Activated CD4-positive, alpha-beta memory T cell treated with anti-CD3 and anti-CD28 coated beads for 36 hours (primary cell): ENCODE measurements at regions not wholly inside any gene's neighbourhood (a gene's known extent, or its start where the extent isn't known, plus 50 kb on each side); places are given as distances from the start of the nearest gene placed in this dataset.

ENCODE experiments used
- CTCF ChIA-PET: fragments of 350-600 bp; sonication (Branson Sonifier 250); formaldehyde crosslinking; loops from one replicate; lab custom pipeline; 2021; ENCODE audit warnings: antibody characterized with exemption, inconsistent platforms; lab: Charles Lee
- POLR2A ChIA-PET: fragments of 350-600 bp; sonication (Branson Sonifier 250); formaldehyde crosslinking; loops from one replicate; lab custom pipeline; 2021; ENCODE audit warnings: antibody characterized with exemption; lab: Charles Lee
- DNase-seq: peaks from one replicate; pipeline ENCODE4 v3.0.0-alpha.2; 2020
- H3K27ac Mint-ChIP-seq: one replicate; pipeline ENCODE4 v1.8.0; 2021; ENCODE audit warnings: mixed read lengths
- H3K27me3 Mint-ChIP-seq: one replicate; pipeline ENCODE4 v1.8.0; 2021; ENCODE audit warnings: mixed read lengths
- H3K36me3 Mint-ChIP-seq: one replicate; pipeline ENCODE4 v1.8.0; 2021; ENCODE audit warnings: mixed read lengths
- H3K4me1 Mint-ChIP-seq: one replicate; pipeline ENCODE4 v1.8.0; 2021; ENCODE audit warnings: low read depth, mixed read lengths
- H3K4me3 Mint-ChIP-seq: one replicate; pipeline ENCODE4 v1.8.0; 2021; ENCODE audit warnings: mild to moderate bottlenecking, mixed read lengths
- H3K9me3 Mint-ChIP-seq: one replicate; pipeline ENCODE4 v1.8.0; 2021; ENCODE audit warnings: mixed read lengths
- intact Hi-C: fragments of 100-400 bp; cut with micrococcal nuclease; formaldehyde crosslinking; loops from one replicate; pipeline ENCODE4 v1.15.1; 2023

DNA sequence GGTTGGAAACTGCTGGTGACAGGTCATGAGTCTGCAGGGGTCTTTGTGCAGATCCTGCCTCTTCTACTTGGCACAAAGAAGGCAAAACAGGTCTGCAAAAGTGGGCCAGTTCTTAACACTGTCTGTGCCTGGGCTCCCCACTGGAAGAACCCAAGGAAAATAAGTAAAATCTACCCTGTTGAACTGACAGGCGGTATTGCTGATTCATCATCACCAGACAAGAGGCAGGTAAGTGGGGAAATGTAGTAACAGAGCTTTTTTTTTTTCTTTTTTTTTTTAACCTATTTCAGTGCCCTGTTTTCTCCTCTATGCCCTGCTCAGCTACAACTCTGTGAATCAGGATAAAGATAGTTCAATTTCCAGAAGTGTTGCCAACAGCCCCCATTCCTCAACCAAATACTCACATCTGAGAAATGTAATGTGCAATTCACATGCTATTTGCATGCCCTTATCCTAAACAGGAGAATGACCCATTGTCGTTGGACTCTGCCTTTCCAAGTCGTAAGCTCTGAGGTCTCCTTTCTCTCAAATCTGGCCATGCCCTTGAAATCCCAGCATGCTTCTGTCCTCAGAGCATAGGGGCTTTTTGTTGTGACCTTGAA, 237.0 kb downstream of the SOX9 start:
- no peak overlapping the region for H3K27ac Mint-ChIP-seq
- H3K27me3 Mint-ChIP-seq: peaks cover 2% of the 10 kb centered on the region
- intact Hi-C loops: no loop called here
- ChIA-PET POLR2A (no interaction called here), CTCF (no interaction called here)
- no peak overlapping the region for H3K4me3 Mint-ChIP-seq
- no peak for DNase-seq
- no peaks in the 10 kb centered on the region for H3K36me3 Mint-ChIP-seq
- H3K9me3 Mint-ChIP-seq: peaks cover 7% of the 10 kb centered on the region
- H3K4me1 Mint-ChIP-seq: no peaks in the 10 kb centered on the region

DNA sequence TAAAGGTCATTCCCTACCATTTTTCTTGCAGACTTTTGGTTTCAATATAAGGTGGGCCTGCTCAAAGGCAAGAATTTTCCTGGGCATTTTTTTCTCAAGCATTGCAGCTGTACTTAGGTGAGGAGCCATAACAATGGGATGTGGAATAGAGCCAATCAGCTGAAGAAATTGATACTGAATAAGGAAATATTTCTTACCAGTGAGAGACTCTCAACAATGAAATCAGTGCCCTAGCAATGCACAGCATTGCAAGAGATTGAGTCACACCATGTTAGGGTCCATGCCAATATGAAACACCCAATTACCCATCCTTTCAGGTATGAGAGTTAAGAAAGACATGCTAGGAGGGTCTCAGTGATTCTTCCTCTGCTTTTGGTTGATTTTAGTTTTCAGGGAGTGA, 237.6 kb downstream of the SOX9 start:
- POLR2A ChIA-PET: no interaction called here
- intact Hi-C loops: no loop called here
- CTCF ChIA-PET: no interaction called here
- H3K4me3 Mint-ChIP-seq: no peak overlapping the region
- no peak for DNase-seq
- H3K27ac Mint-ChIP-seq: no peak overlapping the region
- H3K27me3 Mint-ChIP-seq: peaks cover 2% of the 10 kb centered on the region
- peaks cover 7% of the 10 kb centered on the region for H3K9me3 Mint-ChIP-seq
- H3K36me3 Mint-ChIP-seq: no peaks in the 10 kb centered on the region
- H3K4me1 Mint-ChIP-seq: no peaks in the 10 kb centered on the region

GRCh38 chr17:72359274-72359673, 238.5 kb downstream of the SOX9 start:
- intact Hi-C loops: no loop called here
- H3K27me3 Mint-ChIP-seq: peaks cover 2% of the 10 kb centered on the region
- no peaks in the 10 kb centered on the region for H3K4me1 Mint-ChIP-seq
- H3K36me3 Mint-ChIP-seq: no peaks in the 10 kb centered on the region
- no peak overlapping the region for H3K4me3 Mint-ChIP-seq
- peaks cover 7% of the 10 kb centered on the region for H3K9me3 Mint-ChIP-seq
- no peak for DNase-seq
- CTCF ChIA-PET: no interaction called here
- H3K27ac Mint-ChIP-seq: no peak overlapping the region
- POLR2A ChIA-PET: no interaction called here

- peaks cover 7% of the 10 kb centered on the region for H3K9me3 Mint-ChIP-seq
- CTCF ChIA-PET: no interaction called here
- intact Hi-C loops: no loop called here
These were observed 239.0 kb downstream of the SOX9 start for GRCh38 chr17:72359811-72360210.

GRCh38 chr17:72360386-72360940, 239.6 kb downstream of the SOX9 start:
- Mint-ChIP-seq H3K4me1 (no peaks in the 10 kb centered on the region), H3K4me3 (no peak overlapping the region), H3K27me3 (peaks cover 2% of the 10 kb centered on the region), H3K27ac (no peak overlapping the region), H3K36me3 (no peaks in the 10 kb centered on the region), H3K9me3 (peaks cover 7% of the 10 kb centered on the region)
- ChIA-PET CTCF (no interaction called here), POLR2A (no interaction called here)
- no peak for DNase-seq
- intact Hi-C loops: no loop called here

More at GRCh38 chr17:72359811-72360210, 239.0 kb downstream of the SOX9 start:
- H3K27me3 Mint-ChIP-seq: peaks cover 2% of the 10 kb centered on the region
- no peaks in the 10 kb centered on the region for H3K36me3 Mint-ChIP-seq
- no peaks in the 10 kb centered on the region for H3K4me1 Mint-ChIP-seq
- H3K4me3 Mint-ChIP-seq: no peak overlapping the region
- no peak for DNase-seq
- POLR2A ChIA-PET: no interaction called here
- H3K27ac Mint-ChIP-seq: no peak overlapping the region

DNA sequence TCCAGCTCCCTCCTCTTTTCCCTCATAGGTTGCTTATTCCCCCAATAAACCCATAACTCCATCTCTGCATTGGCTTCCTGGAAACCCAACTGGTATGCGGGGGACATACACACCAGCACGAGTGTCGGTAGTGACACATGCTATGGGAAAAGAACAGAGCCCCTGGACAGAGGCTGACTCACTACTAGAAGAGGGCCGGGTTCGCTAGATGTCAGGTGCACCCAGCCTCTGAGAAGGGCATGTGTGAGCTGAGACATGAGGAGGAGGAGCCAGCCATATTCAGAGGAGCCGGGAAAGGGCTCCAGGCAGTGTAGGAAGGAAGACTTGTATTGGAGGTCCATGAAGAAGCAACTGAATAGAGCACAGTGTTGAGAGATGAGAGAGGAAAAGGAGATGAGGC, 241.1 kb downstream of the SOX9 start:
- Mint-ChIP-seq H3K27ac (no peak overlapping the region), H3K4me1 (no peaks in the 10 kb centered on the region), H3K9me3 (peaks cover 3% of the 10 kb centered on the region), H3K27me3 (peaks cover 2% of the 10 kb centered on the region), H3K36me3 (no peaks in the 10 kb centered on the region), H3K4me3 (no peak overlapping the region)
- CTCF ChIA-PET: no interaction called here
- no peak for DNase-seq
- POLR2A ChIA-PET: no interaction called here
- intact Hi-C loops: no loop called here

GRCh38 chr17:72362376-72363088, 241.7 kb downstream of the SOX9 start:
- POLR2A ChIA-PET: no interaction called here
- no peaks in the 10 kb centered on the region for H3K4me1 Mint-ChIP-seq
- peaks cover 2% of the 10 kb centered on the region for H3K27me3 Mint-ChIP-seq
- CTCF ChIA-PET: no interaction called here
- intact Hi-C loops: no loop called here
- no peaks in the 10 kb centered on the region for H3K36me3 Mint-ChIP-seq
- H3K4me3 Mint-ChIP-seq: no peak overlapping the region
- no peaks in the 10 kb centered on the region for H3K9me3 Mint-ChIP-seq
- H3K27ac Mint-ChIP-seq: no peak overlapping the region
- no peak for DNase-seq

GRCh38 chr17:72363089-72363610, 242.3 kb downstream of the SOX9 start:
- Mint-ChIP-seq H3K9me3 (no peaks in the 10 kb centered on the region), H3K27ac (no peak overlapping the region), H3K4me3 (no peak overlapping the region), H3K4me1 (no peaks in the 10 kb centered on the region), H3K27me3 (peaks cover 2% of the 10 kb centered on the region), H3K36me3 (no peaks in the 10 kb centered on the region)
- CTCF ChIA-PET: no interaction called here
- DNase-seq: no peak
- POLR2A ChIA-PET: no interaction called here
- intact Hi-C loops: no loop called here

DNA sequence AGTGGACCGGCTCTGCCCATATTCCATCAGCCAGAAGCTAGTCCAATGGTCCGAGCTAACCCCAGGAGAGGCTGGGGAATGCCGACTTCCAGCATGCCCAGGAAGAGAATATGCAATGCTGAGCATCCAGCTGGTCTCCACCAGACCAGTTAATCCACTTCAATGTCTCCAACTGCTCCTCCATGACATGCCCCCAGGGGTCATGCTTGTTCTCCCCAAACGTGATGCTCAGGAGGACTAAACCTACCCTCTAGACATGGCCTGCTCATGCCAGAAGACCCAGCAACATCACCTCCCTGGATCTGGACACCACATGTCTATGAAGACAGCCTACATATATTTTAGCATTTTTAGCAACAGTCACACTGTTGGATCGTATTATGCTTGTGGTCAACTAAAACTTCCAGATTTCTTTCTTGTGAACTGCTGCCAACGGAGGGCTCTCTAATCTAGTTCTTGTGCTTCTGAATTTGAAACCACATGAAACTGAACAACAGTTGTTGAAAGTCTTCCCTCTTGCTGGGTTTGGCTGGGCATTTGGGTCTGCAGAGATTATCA, 245.1 kb downstream of the SOX9 start:
- H3K36me3 Mint-ChIP-seq: no peaks in the 10 kb centered on the region
- no peaks in the 10 kb centered on the region for H3K9me3 Mint-ChIP-seq
- H3K27ac Mint-ChIP-seq: no peak overlapping the region
- H3K4me3 Mint-ChIP-seq: no peak overlapping the region
- no peaks in the 10 kb centered on the region for H3K4me1 Mint-ChIP-seq
- ChIA-PET POLR2A (no interaction called here), CTCF (no interaction called here)
- H3K27me3 Mint-ChIP-seq: peaks cover 2% of the 10 kb centered on the region
- intact Hi-C loops: no loop called here
- DNase-seq: no peak

DNA sequence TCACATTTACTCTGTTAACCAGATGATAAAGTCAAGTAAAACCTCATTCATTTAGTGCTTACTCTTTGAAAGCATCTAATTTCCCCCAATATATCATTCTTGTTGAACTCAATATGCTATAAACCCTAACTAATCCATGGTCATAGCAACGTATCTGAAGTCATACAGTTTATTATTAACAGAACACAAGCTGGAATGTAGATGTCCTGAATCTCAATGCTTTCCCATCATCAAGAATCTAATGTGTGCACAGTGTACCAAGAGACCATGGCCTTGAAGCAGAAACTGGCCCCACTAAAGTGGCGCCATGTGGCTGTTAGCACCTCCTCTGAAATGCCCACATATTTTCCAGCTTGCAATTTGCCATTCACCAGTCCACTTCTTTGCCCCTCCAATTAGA, 245.8 kb downstream of the SOX9 start:
- H3K4me1 Mint-ChIP-seq: no peaks in the 10 kb centered on the region

GRCh38 chr17:72368191-72368590, 247.4 kb downstream of the SOX9 start:
- no peaks in the 10 kb centered on the region for H3K27me3 Mint-ChIP-seq
- H3K4me3 Mint-ChIP-seq: no peak overlapping the region
- intact Hi-C loops: no loop called here
- H3K36me3 Mint-ChIP-seq: no peaks in the 10 kb centered on the region
- H3K4me1 Mint-ChIP-seq: no peaks in the 10 kb centered on the region
- POLR2A ChIA-PET: no interaction called here
- CTCF ChIA-PET: interaction anchor here (1.1 kb wide), 1 partner anchor 171 kb away, joined by 3 read pairs; no protein-coding TSS in a partner anchor
- H3K9me3 Mint-ChIP-seq: no peaks in the 10 kb centered on the region
- DNase-seq: no peak
- no peak overlapping the region for H3K27ac Mint-ChIP-seq

More for the DNA sequence above, 245.8 kb downstream of the SOX9 start:
- Mint-ChIP-seq H3K36me3 (no peaks in the 10 kb centered on the region), H3K9me3 (no peaks in the 10 kb centered on the region), H3K4me3 (no peak overlapping the region), H3K27me3 (peaks cover 2% of the 10 kb centered on the region), H3K27ac (no peak overlapping the region)
- ChIA-PET CTCF (no interaction called here), POLR2A (no interaction called here)
- intact Hi-C loops: no loop called here
- no peak for DNase-seq

DNA sequence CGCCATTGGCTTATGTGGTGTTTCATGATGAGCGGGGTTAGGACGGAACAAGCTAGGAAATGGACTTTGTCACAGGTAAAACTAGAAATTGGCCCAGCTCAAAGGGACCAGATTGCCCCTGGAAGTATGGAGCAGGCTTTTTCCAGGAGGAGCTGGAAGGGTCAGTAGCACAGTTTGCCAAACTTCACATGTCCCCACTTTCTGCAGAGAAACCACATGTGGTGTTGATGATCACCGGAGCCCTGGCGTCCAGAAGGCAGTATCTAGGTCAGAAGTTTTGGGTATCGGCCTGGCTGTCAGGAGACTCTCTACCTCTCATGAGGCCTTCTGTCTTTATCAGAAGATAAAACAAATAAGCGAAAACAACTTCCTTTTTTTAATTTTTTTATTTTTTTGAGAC, 248.5 kb downstream of the SOX9 start:
- Mint-ChIP-seq H3K27me3 (no peaks in the 10 kb centered on the region), H3K36me3 (no peaks in the 10 kb centered on the region), H3K4me1 (no peaks in the 10 kb centered on the region), H3K9me3 (no peaks in the 10 kb centered on the region), H3K4me3 (no peak overlapping the region), H3K27ac (no peak overlapping the region)
- no peak for DNase-seq
- CTCF ChIA-PET: no interaction called here
- intact Hi-C loops: no loop called here
- POLR2A ChIA-PET: no interaction called here
